Inflammatory macrophage (primary cell): ENCODE measurements at regions not wholly inside any gene's neighbourhood (a gene's known extent, or its start where the extent isn't known, plus 50 kb on each side); places are given as distances from the start of the nearest gene placed in this dataset.
"Not testable (repeated sequence)": the region's sequence is repeated elsewhere in the genome, so short reads cannot be mapped to it uniquely, and the experiment has no call there.

Experiments
- DNase-seq, 2 donors: peaks; one replicate each; pipeline ENCODE4 v3.0.0-alpha.2; 2020 to 2022

GRCh38 chr7:6991169-6991611, 165.1 kb upstream of the CCZ1B start:
- not testable (repeated sequence) for DNase-seq

- DNase-seq: not testable (repeated sequence)
Measured at GRCh38 chr7:6991686-6992085, 165.6 kb upstream of the CCZ1B start.

DNA sequence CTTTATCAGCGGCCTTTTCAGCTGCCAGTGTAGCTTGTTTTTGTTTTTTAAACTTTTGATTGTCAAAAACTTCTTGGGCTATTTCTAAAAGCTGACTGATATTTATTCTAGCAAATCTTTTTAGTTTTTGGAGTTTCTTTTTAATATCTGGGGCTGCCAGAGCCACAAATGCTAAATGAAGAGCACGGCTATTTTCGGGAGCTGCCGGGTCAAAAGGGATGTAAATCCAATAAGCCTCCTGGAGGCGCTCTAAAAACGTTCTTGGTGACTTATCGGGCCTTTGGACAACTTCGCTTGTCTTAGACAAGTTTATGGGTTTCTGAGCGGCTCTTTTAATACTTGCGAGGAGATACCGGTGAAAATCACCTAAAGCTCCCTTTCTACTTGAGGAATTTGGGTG, 166.1 kb upstream of the CCZ1B start:
- not testable (repeated sequence) for DNase-seq

DNA sequence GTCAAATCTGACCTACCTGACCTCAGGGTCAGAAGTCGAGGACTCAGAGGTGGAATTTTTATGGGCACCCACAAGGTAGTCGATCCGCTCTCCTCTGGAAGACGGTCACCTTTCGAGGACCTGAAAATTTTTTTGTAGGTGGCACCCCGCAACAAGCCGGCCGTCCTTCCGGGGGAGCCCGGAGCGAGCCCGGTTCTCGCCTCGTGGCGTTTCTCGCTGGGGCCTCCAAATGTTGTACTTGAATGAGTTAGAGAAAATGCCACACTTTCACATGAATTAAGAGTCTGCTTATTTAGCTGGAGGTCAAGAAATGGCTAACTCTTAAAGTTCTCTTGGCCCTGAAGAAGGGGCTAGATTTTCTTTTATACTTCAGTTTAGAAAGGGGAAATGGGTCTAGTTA, 169.0 kb upstream of the CCZ1B start:
- not testable (repeated sequence) for DNase-seq

DNA sequence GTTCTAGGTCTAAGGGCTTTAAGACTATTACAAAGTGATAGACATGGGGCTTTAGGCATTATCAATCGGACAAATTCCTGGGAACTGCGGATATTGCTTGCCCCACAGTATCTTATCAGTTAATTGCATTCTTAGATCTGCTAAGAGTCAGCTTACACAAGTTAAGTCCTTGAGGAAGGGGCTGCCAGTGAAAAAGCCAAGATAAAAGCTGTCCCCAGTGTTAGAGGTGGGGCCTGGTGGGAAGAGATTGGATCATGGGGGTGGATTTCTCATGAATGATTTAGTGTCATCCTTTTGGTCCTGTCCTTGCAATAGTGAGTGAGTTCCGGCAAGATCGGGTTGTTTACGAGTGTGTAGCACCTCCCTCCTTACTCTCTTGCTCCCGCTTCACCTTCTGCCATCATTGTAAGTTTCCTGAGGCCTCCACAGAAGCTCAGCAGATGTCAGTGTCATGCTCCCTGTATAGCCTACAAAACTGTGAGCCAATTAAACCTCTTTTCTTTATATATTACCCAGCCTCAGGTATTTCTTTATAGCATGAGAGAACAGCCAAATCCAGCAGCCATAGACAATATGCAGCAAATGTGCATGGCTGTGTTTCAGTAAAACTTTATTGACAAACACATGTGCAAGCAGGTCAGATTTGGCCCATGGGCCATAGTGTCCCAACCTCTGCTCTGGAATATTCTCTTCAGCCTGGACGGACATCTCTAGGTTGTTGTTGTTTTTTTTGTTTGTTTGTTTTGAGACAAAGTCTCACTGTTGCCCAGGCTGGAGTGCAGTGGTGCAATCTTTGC, 169.6 kb upstream of the CCZ1B start:
- DNase-seq: not testable (repeated sequence)

- DNase-seq: not testable (repeated sequence)
Measured at GRCh38 chr7:6999067-6999666, 173.1 kb upstream of the CCZ1B start.

DNA sequence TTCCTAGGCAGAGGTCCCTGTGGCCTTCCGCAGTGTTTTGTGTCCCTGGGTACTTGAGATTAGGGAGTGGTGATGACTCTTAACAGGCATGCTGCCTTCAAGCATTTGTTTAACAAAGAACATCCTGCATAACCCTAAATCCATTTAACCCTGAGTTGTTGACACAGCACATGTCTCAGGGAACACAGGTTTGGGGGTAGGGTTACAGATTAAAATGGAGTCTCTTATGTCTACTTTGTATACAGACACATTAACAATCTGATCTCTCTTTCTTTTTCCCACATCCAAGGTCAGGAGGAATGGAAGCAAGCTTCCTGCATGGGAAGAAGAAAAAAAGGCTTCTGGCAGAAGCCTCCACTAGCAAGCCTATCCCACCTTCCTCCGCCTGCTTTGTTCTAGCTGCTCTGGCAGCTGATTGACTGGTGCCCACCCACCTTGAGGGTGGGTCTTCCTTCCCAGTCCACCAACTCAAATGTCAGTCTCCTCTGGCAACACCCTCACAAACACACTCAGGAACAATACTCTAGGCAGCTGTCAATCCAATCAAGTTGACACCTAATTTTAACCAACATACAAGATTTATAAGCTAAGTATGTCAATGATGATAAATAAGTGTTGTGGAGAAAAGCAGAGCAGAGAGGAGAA, 176.5 kb upstream of the CCZ1B start:
- DNase-seq: no peak

DNA sequence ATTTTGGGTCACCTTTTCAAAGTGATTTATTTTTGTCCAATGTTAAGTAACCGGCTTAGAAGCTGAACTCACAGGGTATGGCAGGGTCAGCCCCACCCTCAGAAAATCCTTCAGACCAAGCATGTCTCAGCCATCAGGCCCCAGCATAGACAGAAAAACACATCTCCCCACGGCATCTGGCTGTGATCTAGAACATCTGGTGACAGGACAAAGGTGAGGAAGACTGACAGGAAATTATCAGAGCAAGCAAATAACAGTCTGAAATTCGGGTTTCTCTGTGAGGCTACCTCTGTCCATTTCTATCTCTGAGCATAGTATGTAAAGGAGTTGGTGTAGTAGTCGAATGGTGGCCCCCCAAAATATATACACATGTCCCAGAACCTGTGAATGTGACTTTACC, 177.0 kb upstream of the C1GALT1 start:
- DNase-seq: no peak

DNA sequence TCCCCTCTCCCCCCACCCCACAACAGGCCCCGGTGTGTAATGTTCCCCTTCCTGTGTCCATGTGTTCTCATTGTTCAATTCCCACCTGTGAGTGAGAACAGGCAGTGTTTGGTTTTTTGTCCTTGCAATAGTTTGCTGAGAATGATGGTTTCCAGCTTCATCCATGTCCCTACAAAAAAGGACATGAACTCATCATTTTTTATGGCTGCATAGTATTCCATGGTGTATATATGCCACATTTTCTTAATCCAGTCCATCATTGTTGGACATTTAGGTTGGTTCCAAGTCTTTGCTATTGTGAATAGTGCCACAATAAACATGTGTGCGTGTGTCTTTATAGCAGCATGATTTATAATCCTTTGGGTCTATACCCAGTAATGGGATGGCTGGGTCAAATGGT, 176.4 kb upstream of the C1GALT1 start:
- not testable (repeated sequence) for DNase-seq

- not testable (repeated sequence) for DNase-seq
Measured at GRCh38 chr7:7011241-7011640, 171.1 kb upstream of the C1GALT1 start.

DNA sequence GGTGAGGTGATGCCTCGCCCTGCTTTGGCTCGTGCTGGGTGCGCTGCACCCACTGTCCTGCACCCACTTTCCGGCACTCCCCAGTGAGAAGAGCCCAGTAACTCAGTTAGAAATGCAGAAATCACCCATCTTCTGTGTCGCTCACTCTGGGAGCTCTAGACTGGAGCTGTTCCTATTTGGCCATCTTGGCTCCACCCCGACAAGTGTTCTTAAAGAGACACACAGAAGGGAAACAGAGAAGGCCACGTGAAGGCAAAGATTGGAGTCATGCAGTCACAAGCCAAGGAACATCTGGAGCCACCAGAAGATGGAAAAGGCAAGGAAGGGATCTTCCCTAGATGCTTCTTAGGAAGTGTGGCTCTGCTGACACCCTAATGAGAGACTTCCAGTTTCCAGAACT, 170.6 kb upstream of the C1GALT1 start:
- not testable (repeated sequence) for DNase-seq

DNA sequence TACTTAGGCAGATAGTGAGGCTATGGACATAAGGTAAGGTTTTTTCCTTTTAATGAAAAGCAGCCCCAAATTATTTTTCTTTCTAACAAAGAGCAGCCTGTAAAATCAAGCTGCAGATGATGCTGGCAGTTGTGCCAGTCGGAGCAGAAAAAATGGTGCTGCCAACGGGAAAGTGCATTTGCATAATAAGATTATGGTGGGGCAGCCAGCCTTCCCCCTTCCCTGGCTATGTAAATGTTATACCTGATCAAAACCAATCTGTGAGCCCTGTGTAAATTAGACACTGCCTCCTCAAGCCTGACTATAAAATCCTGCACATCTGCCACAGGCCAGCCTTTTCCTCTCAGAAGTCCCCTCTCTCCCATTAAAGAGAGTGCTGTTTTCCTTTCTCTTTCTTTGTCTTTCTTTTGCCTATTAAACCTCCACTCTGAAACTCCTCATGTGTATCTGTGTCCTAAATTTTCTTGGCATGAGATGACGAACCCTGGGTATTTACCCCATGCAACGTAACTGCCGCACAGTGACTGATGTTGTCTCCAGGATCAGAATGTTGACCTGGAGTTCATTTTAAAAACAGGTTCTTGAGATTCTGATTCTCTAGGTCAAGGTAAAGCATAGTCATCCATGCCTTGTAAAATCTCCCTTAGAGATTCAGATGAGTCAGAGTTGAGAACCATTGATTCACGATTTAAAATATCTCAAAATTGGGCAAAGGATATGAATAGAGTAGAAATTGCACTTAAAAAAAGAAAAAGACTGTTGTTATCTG, 167.3 kb upstream of the C1GALT1 start:
- no peak for DNase-seq

DNA sequence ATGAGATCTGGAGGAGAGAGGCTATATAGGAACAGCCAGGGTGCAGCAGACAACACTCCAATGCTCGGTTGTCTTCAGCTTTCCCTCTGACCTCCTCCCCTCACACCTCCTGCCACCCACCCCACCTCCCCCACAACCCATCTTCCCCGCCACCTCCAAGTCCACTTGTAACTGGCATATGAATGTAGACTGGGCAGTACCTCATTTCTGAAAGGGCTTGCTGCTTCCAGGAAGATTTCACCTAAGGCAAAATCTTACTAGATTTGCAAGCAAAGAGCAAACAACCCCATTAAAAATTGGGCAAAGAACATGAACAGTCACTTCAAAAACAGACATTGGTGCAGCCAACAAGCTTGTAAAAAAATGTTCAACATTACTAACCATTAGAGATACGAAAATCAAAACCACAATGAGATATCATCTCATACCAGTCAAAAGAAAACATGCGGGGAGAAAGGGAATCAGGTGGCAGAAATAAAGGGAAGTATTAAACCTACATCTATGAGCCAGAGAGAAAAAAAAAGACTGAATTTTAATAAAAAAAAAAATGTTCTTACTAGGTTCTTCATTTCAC, 164.6 kb upstream of the C1GALT1 start:
- DNase-seq: no peak

- no peak for DNase-seq
Measured at GRCh38 chr7:7018290-7018689, 164.1 kb upstream of the C1GALT1 start.

- DNase-seq: no peak
Measured at GRCh38 chr7:7032221-7032620, 150.1 kb upstream of the C1GALT1 start.

DNA sequence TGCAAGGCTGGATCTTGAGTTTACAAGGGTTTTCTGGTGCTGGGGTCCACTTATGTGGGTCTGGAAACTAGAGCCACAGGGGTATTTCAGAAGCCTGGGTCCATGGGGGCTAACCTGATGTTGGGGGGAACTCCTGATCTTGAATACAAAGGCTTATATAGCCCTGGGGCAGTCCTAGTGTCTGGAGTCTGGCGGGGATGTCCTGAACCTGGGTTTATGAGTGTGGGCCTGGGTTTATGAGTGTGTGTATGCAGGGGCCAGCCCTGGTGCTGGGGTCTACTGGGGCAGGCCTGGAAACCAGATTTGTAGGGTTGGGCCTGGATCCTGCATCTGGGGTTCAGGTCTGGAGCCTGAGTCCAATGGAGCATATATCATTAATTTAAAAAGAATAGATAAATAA, 146.5 kb upstream of the C1GALT1 start:
- no peak for DNase-seq

DNA sequence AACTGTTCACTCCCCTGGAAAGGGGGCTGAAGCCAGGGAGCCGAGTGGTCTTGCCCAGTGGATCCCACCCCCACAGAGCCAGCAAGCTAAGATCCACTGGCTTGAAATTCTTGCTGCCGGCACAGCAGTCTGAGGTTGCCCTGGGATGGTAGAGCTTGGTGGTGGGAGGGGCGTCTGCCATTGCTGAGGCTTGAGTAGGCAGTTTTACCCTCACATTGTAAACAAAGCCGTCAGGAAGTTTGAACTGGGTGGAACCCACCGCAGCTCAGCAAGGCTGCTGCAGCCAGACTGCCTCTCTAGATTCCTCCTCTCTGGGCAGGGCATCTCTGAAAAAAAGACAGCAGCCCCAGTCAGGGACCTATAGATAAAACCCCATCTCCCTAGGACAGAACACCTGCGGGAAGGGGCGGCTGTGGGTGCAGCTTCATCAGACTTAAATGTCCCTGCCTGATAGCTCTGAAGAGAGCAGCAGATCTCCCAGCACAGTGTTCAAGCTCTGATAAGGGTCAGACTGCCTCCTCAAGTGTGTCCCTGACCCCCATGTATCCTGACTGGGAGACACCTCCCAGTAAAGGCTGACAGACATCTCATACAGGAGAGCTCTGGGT, 140.0 kb upstream of the C1GALT1 start:
- not testable (repeated sequence) for DNase-seq

- DNase-seq: no peak
Measured at GRCh38 chr7:7044806-7045205, 137.5 kb upstream of the C1GALT1 start.

GRCh38 chr7:7048213-7048612, 134.1 kb upstream of the C1GALT1 start:
- no peak for DNase-seq

DNA sequence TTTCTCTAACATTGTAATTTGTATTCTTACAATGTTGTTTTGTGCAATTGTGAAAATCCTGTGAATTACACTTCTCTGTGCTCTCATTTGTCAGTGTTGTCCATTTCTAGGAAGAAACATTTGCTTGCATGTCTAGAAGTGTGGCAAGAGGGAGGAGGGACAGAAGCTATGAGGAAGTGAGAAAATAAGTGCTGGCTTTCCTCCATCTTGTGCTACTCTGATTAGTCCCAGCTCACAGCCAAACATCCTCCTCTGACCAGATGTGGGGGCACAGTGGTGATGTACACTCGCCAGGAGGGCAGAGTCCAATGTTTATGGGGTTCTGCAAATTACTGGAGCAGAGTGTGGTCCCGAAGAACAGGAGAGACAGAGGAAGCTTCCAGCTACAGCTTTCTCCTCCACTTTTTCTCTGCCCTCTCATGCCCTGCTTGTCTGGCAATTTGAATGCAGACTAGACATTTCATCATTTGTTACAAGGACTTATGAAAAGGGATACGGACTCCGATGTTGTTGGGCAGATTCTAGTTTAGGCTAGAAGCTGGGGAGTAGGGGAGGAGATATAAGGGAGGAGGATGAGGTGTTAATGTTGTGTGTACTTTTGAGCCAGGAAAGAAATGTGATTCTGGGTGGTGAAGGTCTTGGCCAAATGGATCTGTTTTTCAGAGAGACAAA, 131.0 kb upstream of the C1GALT1 start:
- peak; percentile 54 to 65 for DNase-seq

DNA sequence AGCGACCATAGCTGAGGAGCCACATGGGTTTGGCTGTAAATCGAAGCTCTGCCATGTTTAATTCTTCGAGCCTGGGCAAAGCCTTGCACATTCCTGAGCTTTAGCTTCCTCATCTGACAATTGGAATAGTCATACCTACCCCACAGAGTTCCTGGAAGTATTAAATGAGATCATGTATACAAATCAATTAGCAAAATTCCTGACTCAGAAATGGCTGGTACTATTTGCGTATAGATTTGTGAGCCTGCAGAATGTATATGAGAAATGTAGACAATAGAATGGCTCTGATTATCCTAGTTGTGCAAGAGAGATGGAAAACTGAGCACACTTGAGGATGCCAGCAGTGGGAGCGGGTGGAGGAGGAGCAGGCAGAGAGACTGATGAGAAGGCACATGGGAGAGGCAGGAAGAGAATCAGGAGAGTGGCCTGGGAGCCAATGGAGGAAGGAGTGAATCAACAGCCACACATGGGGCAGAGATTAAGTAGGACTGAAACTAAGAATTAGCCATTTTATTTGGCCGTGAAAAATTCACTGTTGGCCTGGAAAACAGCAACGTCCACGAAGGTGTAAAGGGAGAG, 128.0 kb upstream of the C1GALT1 start:
- no peak for DNase-seq
